Endothelial cell of umbilical vein (primary cell): ENCODE measurements at regions not wholly inside any gene's neighbourhood (a gene's known extent, or its start where the extent isn't known, plus 50 kb on each side); places are given as distances from the start of the nearest gene placed in this dataset.

ENCODE experiments used
- CTCF ChIP-seq, 2 donors: IDR thresholded peaks; 1 replicate in 1 of 2; 2 replicates in 1 of 2; pipeline ENCODE4 v1.5.1; 2011; ENCODE audit warnings: low read length in 2 of 2, mild to moderate bottlenecking in 2 of 2, moderate library complexity in 2 of 2, control low read depth in 1 of 2, inconsistent platforms in 1 of 2, low read depth in 1 of 2; ENCODE audit not compliant: insufficient read depth in 1 of 2; ENCODE audit errors: extremely low read depth in 1 of 2
- EZH2 ChIP-seq: IDR thresholded peaks from 2 replicates; pipeline ENCODE4 v1.6.1; 2012; ENCODE audit warnings: borderline replicate concordance, low read depth, mild to moderate bottlenecking, moderate library complexity, low read length, inconsistent platforms; ENCODE audit not compliant: severe bottlenecking
- FOS ChIP-seq: IDR thresholded peaks from 2 replicates; pipeline ENCODE4 v1.6.1; 2011; ENCODE audit warnings: mild to moderate bottlenecking, low read length, moderate library complexity, borderline replicate concordance; ENCODE audit not compliant: insufficient read depth
- JUN ChIP-seq: IDR thresholded peaks from 2 replicates; pipeline ENCODE4 v1.6.1; 2011; ENCODE audit warnings: borderline replicate concordance, low read depth; ENCODE audit not compliant: insufficient read length, insufficient read depth
- MAX ChIP-seq: IDR thresholded peaks from 2 replicates; pipeline ENCODE4 v1.6.1; 2011; ENCODE audit not compliant: insufficient read depth, insufficient read length
- MYC ChIP-seq: IDR thresholded peaks from one replicate; pipeline ENCODE4 v1.6.1; 2011; ENCODE audit warnings: mild to moderate bottlenecking, low read depth, low read length
- POLR2A ChIP-seq: IDR thresholded peaks from 2 replicates; pipeline ENCODE4 v1.6.1; 2012; ENCODE audit warnings: low read depth, mild to moderate bottlenecking, control low read depth, low read length
- POLR2AphosphoS5 ChIP-seq: IDR thresholded peaks from 2 replicates; pipeline ENCODE4 v1.6.1; 2012; ENCODE audit warnings: low read depth, mild to moderate bottlenecking, control low read depth, low read length, moderate library complexity; ENCODE audit not compliant: insufficient read depth

- TF ChIP-seq CTCF (IDR thresholded peaks at IDR 0.05; ENCODE audit: extremely low read depth in 1 of 2, insufficient read depth in 1 of 2, low read depth in 1 of 2, low read length in 2 of 2) (no peak), MYC (no peak), JUN (no peak), EZH2 (no peak), POLR2A (no peak), FOS (no peak), POLR2AphosphoS5 (no peak), MAX (no peak)
These were observed 536.9 kb downstream of the RAPGEF2 start for GRCh38 chr4:159639671-159640323.
